ENCODE measurements at regions not wholly inside any gene's neighbourhood (a gene's known extent, or its start where the extent isn't known, plus 50 kb on each side); places are given as distances from the start of the nearest gene placed in this dataset.
"Not testable (repeated sequence)": the region's sequence is repeated elsewhere in the genome, so short reads cannot be mapped to it uniquely, and the experiment has no call there.

GRCh38 chr13:105672881-105673280 lies 862.6 kb downstream of the EFNB2 start:
- Histone ChIP-seq H3K27ac (ENCODE audit: low read length) (no peak overlapping the region), H3K9me3 (ENCODE audit: insufficient read depth, low read length) (no peaks in the 10 kb centered on the region), H3K27me3 (ENCODE audit: low read depth, low read length) (no peaks in the 10 kb centered on the region), H3K36me3 (replicated peaks; ENCODE audit: low read depth, low read length) (no peaks in the 10 kb centered on the region), H3K79me2 (ENCODE audit: low read length) (no peaks in the 10 kb centered on the region), H3K9ac (ENCODE audit: low read length) (no peak overlapping the region), H3K4me3 (ENCODE audit: low read length) (no peak overlapping the region), H2AFZ (ENCODE audit: low read depth, low read length) (no peak overlapping the region), H4K20me1 (ENCODE audit: insufficient read depth, low read length) (no peaks in the 10 kb centered on the region), H3K4me2 (ENCODE audit: low read length) (no peak overlapping the region), H3K4me1 (ENCODE audit: low read length) (no peaks in the 10 kb centered on the region)
- TF ChIP-seq EZH2phosphoT487 (IDR thresholded peaks at IDR 0.05; ENCODE audit: low read depth) (no peak), CTCF (IDR thresholded peaks at IDR 0.05; ENCODE audit: low read depth, low read length) (no peak)

GRCh38 chr13:105671131-105671530 lies 864.3 kb downstream of the EFNB2 start:
- H2AFZ ChIP-seq (ENCODE audit: low read depth, low read length); H3K4me1 ChIP-seq (ENCODE audit: low read length); H3K79me2 ChIP-seq (ENCODE audit: low read length); H3K27ac ChIP-seq (ENCODE audit: low read length); H3K4me3 ChIP-seq (ENCODE audit: low read length); H3K4me2 ChIP-seq (ENCODE audit: low read length); H3K27me3 ChIP-seq (ENCODE audit: low read depth, low read length); H3K9ac ChIP-seq (ENCODE audit: low read length); H3K36me3 ChIP-seq (replicated peaks; ENCODE audit: low read depth, low read length); H3K9me3 ChIP-seq (ENCODE audit: insufficient read depth, low read length); H4K20me1 ChIP-seq (ENCODE audit: insufficient read depth, low read length): not testable (repeated sequence)

- Histone ChIP-seq H3K27me3 (ENCODE audit: low read depth, low read length) (no peaks in the 10 kb centered on the region), H3K79me2 (ENCODE audit: low read length) (no peaks in the 10 kb centered on the region), H4K20me1 (ENCODE audit: insufficient read depth, low read length) (no peaks in the 10 kb centered on the region), H3K4me2 (ENCODE audit: low read length) (no peak overlapping the region), H3K9ac (ENCODE audit: low read length) (no peak overlapping the region), H2AFZ (ENCODE audit: low read depth, low read length) (no peak overlapping the region), H3K4me3 (ENCODE audit: low read length) (no peak overlapping the region), H3K36me3 (replicated peaks; ENCODE audit: low read depth, low read length) (no peaks in the 10 kb centered on the region), H3K4me1 (ENCODE audit: low read length) (no peaks in the 10 kb centered on the region), H3K27ac (ENCODE audit: low read length) (no peak overlapping the region), H3K9me3 (ENCODE audit: insufficient read depth, low read length) (no peaks in the 10 kb centered on the region)
- TF ChIP-seq CTCF (IDR thresholded peaks at IDR 0.05; ENCODE audit: low read depth, low read length) (no peak), EZH2phosphoT487 (IDR thresholded peaks at IDR 0.05; ENCODE audit: low read depth) (no peak)
Measured at GRCh38 chr13:105670179-105670990, 865.1 kb downstream of the EFNB2 start.

GRCh38 chr13:105665284-105665683 lies 870.2 kb downstream of the EFNB2 start:
- H3K4me3 ChIP-seq (ENCODE audit: low read length): no peak overlapping the region
- H3K27ac ChIP-seq (ENCODE audit: low read length): no peak overlapping the region
- H3K4me2 ChIP-seq (ENCODE audit: low read length): no peak overlapping the region
- H3K36me3 ChIP-seq (replicated peaks; ENCODE audit: low read depth, low read length): no peaks in the 10 kb centered on the region
- no peaks in the 10 kb centered on the region for H3K79me2 ChIP-seq (ENCODE audit: low read length)
- H3K9me3 ChIP-seq (ENCODE audit: insufficient read depth, low read length): no peaks in the 10 kb centered on the region
- H3K9ac ChIP-seq (ENCODE audit: low read length): no peak overlapping the region
- H3K27me3 ChIP-seq (ENCODE audit: low read depth, low read length): no peaks in the 10 kb centered on the region
- no peak overlapping the region for H2AFZ ChIP-seq (ENCODE audit: low read depth, low read length)
- no peak for TF ChIP-seq EZH2phosphoT487 (IDR thresholded peaks at IDR 0.05; ENCODE audit: low read depth)
- no peaks in the 10 kb centered on the region for H4K20me1 ChIP-seq (ENCODE audit: insufficient read depth, low read length)
- no peaks in the 10 kb centered on the region for H3K4me1 ChIP-seq (ENCODE audit: low read length)

- H3K4me2 ChIP-seq (ENCODE audit: low read length): no peak overlapping the region
- H3K9me3 ChIP-seq (ENCODE audit: insufficient read depth, low read length): no peaks in the 10 kb centered on the region
- 0 out of 2 replicates have a peak, but pooled peaks cover 5% of the 10 kb centered on the region for H3K4me1 ChIP-seq (ENCODE audit: low read length)
- H4K20me1 ChIP-seq (ENCODE audit: insufficient read depth, low read length): no peaks in the 10 kb centered on the region
- H3K27me3 ChIP-seq (ENCODE audit: low read depth, low read length): no peaks in the 10 kb centered on the region
- TF ChIP-seq EZH2phosphoT487 (IDR thresholded peaks at IDR 0.05; ENCODE audit: low read depth) (no peak), CTCF (IDR thresholded peaks at IDR 0.05; ENCODE audit: low read depth, low read length) (no peak)
- H3K36me3 ChIP-seq (replicated peaks; ENCODE audit: low read depth, low read length): no peaks in the 10 kb centered on the region
- H2AFZ ChIP-seq (ENCODE audit: low read depth, low read length): no peak overlapping the region; the same call in 1 of the 2 replicates
- H3K27ac ChIP-seq (ENCODE audit: low read length): no peak overlapping the region
- no peak overlapping the region for H3K4me3 ChIP-seq (ENCODE audit: low read length)
- no peak overlapping the region for H3K9ac ChIP-seq (ENCODE audit: low read length)
- H3K79me2 ChIP-seq (ENCODE audit: low read length): no peaks in the 10 kb centered on the region
Measured at GRCh38 chr13:105663182-105663581, 872.3 kb downstream of the EFNB2 start.

All from OCI-LY3 (cell line).